D721Med (cell line): ENCODE measurements at regions not wholly inside any gene's neighbourhood (a gene's known extent, or its start where the extent isn't known, plus 50 kb on each side); places are given as distances from the start of the nearest gene placed in this dataset.

Source experiments
- DNase-seq: peaks from one replicate; pipeline ENCODE4 v3.0.0; 2011; ENCODE audit warnings: low spot score; ENCODE audit not compliant: insufficient read length
- FAIRE-seq: peaks from 2 replicates; lab custom pipeline; 2011; peaks lifted over from hg19 to GRCh38; lab: Jason Lieb, UNC
- TF ChIP-seq, protein P1 (sequence below): IDR thresholded peaks from 2 replicates; pipeline ENCODE4 v1.5.1; 2012; ENCODE audit warnings: mild to moderate bottlenecking, control low read depth; ENCODE audit not compliant: insufficient read depth; ENCODE audit errors: missing control alignments

DNA sequence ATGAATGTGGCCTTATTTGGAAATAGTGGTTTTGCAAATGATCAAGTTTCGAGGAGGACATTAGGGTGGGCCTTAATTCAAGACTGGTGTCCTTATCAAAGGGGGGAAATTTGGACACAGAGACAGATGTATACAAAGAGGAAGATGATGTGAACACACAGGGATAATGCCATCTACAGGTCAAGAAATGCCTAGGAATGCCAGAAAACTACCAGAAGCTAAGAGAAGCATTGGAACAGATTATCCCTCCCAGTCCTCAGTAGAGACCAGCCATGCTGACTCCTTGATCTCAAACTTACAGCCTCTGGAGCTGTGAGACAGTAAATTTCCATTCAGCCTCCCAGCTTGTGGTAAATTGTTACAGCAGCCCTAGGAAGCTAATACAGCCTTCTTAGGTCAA lies 151.4 kb downstream of the PTGER3 start:
- TF ChIP-seq, protein P1, sequence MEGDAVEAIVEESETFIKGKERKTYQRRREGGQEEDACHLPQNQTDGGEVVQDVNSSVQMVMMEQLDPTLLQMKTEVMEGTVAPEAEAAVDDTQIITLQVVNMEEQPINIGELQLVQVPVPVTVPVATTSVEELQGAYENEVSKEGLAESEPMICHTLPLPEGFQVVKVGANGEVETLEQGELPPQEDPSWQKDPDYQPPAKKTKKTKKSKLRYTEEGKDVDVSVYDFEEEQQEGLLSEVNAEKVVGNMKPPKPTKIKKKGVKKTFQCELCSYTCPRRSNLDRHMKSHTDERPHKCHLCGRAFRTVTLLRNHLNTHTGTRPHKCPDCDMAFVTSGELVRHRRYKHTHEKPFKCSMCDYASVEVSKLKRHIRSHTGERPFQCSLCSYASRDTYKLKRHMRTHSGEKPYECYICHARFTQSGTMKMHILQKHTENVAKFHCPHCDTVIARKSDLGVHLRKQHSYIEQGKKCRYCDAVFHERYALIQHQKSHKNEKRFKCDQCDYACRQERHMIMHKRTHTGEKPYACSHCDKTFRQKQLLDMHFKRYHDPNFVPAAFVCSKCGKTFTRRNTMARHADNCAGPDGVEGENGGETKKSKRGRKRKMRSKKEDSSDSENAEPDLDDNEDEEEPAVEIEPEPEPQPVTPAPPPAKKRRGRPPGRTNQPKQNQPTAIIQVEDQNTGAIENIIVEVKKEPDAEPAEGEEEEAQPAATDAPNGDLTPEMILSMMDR: no peak
- FAIRE-seq: no peak
- no peak for DNase-seq

DNA sequence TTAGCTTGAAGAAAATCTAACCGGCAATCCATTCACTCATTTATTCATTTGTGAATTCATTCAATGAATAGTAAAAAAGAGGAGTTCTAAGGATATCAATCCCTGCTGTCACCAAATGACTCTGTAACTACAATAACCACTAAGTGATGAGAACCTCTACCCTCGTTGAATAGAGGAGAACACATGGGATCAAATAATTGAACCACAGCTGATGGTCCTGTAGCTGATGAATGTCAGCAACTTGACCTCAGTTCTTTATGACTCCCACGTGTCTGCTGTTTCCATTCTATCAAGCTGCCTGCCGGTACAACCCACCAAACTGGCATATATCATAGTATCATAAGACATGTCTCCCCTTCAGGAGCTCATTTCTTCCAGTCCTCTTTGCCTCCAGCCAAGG lies 150.3 kb downstream of the PTGER3 start:
- TF ChIP-seq, protein P1: no peak
- DNase-seq (no peak), FAIRE-seq (no peak)

DNA sequence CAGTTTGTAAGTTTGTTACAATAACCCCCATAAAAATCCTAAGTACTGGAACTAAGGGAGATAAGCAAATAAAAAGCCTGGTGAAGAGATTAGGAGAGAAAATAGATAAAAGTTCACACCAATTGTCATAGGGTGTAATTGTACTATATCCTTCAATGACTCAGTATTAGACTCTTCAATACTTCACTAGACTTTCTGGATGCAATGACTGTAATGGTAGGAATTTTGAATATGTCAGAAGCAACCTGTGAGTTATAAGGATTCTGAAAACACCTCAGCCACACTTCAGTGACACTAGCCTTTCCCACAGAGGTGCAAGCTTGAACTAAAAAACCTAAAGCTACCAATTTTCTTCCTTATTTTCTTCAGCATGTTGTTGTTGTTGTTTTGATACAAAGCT lies 147.9 kb downstream of the PTGER3 start:
- no peak for DNase-seq
- no peak for FAIRE-seq
- TF ChIP-seq, protein P1: no peak

DNA sequence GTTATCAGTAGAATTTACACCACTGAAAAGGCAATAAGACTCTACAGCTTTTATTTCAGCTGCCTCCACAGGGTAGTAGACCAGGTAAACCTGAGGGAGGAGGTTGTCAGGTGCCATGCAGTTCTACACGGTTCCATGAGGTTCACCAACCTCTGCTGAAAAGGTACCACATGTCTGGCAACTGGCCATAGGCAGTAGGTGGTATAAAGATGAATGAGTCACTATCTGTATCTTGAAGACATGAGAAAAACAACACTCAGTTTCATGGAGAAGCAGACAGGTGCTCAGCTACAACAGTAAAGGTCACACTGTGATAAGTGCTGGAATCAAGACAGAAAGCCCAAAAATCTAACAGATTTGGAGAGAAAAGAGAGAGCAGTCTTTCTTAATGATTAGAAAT lies 145.4 kb downstream of the PTGER3 start:
- FAIRE-seq: no peak
- TF ChIP-seq, protein P1: no peak

DNA sequence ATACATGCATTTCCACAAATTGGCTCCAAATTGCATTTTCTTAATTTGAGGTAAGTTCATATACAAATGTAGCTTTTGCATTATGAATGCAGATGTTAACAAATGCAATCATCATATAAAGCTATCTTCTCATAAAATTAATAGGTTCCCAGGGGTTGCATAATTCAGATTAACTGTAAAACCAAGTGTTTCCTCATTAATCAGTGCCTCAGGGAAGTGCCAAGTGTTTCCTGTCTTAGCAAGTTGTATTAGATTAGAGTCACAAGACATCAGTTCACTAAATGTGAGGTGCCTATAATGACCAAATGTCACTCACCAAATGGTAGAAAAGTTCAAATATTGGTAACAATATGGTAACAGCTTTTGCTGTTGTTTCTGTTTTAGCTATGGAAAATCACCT lies 140.8 kb downstream of the PTGER3 start:
- DNase-seq: no peak
- FAIRE-seq: no peak
- TF ChIP-seq, protein P1: no peak

More for the DNA sequence above, 145.4 kb downstream of the PTGER3 start:
- no peak for DNase-seq

DNA sequence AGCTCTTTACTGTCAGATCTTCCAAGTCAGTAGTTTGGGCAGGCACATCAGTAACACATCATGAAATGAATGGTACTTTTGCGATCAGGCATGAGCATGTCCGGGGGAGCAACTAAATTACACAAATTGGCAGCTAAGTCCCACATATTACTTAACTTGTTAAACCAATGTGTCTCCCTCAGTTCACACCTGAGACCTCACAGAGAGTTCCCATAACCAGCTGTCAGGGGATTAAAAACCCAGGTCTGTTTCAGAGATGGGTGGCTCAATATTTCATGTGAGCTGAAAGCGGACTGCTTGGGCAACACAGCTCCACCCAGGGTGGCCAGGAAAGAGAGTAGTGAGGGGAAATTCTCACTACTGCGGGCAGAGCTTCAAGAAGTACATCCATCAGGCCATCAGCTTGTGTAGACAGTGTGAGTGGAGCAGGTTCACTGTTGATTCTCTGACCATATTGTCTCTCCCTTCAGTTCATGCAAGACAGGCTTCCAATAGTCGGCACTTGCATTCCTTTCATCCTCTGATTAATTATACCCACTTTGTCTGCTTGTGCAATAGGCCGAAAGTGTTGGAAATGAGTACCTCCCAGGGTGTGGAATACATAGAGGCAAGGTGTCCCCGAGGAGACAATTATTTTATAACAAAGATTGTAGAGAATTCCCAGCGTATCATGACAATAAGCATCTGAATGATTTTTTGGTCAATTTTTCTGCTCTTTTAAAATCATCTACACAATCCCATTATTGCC lies 139.9 kb downstream of the PTGER3 start:
- FAIRE-seq (no peak), DNase-seq (no peak)
- TF ChIP-seq, protein P1: no peak

DNA sequence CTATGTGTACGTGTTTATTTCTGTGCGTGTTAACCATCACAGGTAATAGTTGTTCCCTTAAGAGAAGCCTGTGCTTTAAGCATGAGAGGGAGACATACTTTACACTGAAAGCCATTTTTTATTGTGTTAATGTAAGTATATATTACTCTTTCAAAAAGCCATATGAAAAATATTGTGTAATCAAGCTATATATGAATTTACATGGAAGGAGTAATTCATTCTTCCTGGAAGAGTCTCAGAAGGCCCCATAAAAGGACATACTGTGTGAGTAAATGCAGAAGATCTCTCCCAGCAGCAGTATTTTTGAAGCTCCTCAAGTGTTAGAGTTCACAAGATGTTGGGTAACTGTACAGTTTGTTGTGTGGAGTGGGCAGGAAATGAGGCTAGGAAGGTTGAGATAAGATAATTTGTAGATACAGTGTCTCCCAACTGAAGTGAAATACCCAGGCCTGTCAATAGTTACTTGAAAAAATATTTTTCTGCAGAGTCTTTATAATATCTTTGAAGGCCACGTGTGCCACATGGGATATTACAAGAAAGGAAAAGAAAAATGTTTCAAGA lies 138.3 kb downstream of the PTGER3 start:
- no peak for DNase-seq
- TF ChIP-seq, protein P1: no peak
- FAIRE-seq: no peak
